Neural progenitor cell (in vitro differentiated cells): ENCODE measurements at regions not wholly inside any gene's neighbourhood (a gene's known extent, or its start where the extent isn't known, plus 50 kb on each side); places are given as distances from the start of the nearest gene placed in this dataset.

Experiments used
- EZH2 ChIP-seq: fragments of 200-600 bp; sonication (generic); IDR thresholded peaks from 2 replicates; pipeline ENCODE4 v1.6.1; 2017; ENCODE audit warnings: antibody characterized with exemption, mild to moderate bottlenecking, moderate library complexity
- TF ChIP-seq, protein P1 (sequence below): fragments of 200-600 bp; sonication (generic); IDR thresholded peaks from 2 replicates; pipeline ENCODE4 v1.5.1; 2017; ENCODE audit warnings: antibody characterized with exemption, mild to moderate bottlenecking

DNA sequence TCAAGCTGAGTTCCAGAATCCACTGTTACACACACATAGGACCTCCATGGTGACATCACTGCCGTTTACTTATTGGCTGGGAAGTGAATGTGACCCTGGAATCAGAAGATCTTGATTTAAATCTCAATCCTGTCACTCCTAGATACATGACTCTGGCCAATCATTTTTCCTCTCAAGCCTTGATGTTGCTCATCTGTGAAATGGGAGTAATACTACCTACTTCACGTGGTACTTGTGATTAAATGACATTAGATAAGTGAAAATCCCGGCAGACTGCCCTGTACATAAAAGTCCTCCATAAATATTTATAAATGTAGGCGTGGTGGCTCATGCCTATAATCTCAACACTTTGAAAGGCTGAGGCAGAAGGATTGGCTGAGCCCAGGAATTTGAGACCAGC lies 88.0 kb upstream of the SVIL start:
- TF ChIP-seq, protein P1, sequence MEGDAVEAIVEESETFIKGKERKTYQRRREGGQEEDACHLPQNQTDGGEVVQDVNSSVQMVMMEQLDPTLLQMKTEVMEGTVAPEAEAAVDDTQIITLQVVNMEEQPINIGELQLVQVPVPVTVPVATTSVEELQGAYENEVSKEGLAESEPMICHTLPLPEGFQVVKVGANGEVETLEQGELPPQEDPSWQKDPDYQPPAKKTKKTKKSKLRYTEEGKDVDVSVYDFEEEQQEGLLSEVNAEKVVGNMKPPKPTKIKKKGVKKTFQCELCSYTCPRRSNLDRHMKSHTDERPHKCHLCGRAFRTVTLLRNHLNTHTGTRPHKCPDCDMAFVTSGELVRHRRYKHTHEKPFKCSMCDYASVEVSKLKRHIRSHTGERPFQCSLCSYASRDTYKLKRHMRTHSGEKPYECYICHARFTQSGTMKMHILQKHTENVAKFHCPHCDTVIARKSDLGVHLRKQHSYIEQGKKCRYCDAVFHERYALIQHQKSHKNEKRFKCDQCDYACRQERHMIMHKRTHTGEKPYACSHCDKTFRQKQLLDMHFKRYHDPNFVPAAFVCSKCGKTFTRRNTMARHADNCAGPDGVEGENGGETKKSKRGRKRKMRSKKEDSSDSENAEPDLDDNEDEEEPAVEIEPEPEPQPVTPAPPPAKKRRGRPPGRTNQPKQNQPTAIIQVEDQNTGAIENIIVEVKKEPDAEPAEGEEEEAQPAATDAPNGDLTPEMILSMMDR = no peak
- no peak for TF ChIP-seq EZH2
